Kidney (tissue), 13 donors: ENCODE measurements at regions not wholly inside any gene's neighbourhood (a gene's known extent, or its start where the extent isn't known, plus 50 kb on each side); places are given as distances from the start of the nearest gene placed in this dataset.
"Not testable (repeated sequence)": the region's sequence is repeated elsewhere in the genome, so short reads cannot be mapped to it uniquely, and the experiment has no call there.

Source experiments
- DNase-seq, 5 donors: peaks; one replicate each; pipeline ENCODE4 v3.0.0-alpha.2; 2013 to 2020
- FAIRE-seq: peaks from 2 replicates; lab custom pipeline; 2012; peaks lifted over from hg19 to GRCh38; lab: Jason Lieb, UNC
- H3K27ac ChIP-seq, 2 donors: one replicate each; pipeline ENCODE4 v1.7.0; 2013; ENCODE audit warnings: low read depth in 2 of 2, low read length in 2 of 2, inconsistent platforms in 1 of 2
- H3K27me3 ChIP-seq: one replicate; pipeline ENCODE4 v1.7.1; 2013; ENCODE audit warnings: low read length, inconsistent platforms; ENCODE audit not compliant: control insufficient read depth, insufficient read depth
- H3K36me3 ChIP-seq, 3 donors: one replicate each; pipeline versions ENCODE4 v1.7.0 to v1.7.1; 2013; ENCODE audit warnings: low read length in 3 of 3, control low read depth in 1 of 3, inconsistent platforms in 1 of 3; ENCODE audit not compliant: insufficient read depth in 3 of 3, control insufficient read depth in 2 of 3
- H3K4me1 ChIP-seq, 3 donors: one replicate each; pipeline versions ENCODE4 v1.7.0 to v1.7.1; 2013; ENCODE audit warnings: low read length in 3 of 3, inconsistent platforms in 1 of 3, low read depth in 1 of 3; ENCODE audit not compliant: control insufficient read depth in 2 of 3, insufficient read depth in 2 of 3
- H3K4me3 ChIP-seq, 3 donors: one replicate each; pipeline versions ENCODE4 v1.7.0 to v1.8.1; 2013; ENCODE audit warnings: low read length in 3 of 3, control low read depth in 1 of 3, inconsistent platforms in 1 of 3
- H3K9ac ChIP-seq, 3 donors: one replicate each; pipeline versions ENCODE4 v1.7.0 to v1.7.1; 2013; ENCODE audit warnings: low read length in 3 of 3, control low read depth in 1 of 3, inconsistent platforms in 1 of 3
- H3K9me3 ChIP-seq, 3 donors: one replicate each; pipeline versions ENCODE4 v1.7.0 to v1.7.1; 2013; ENCODE audit warnings: low read length in 3 of 3, control low read depth in 1 of 3, inconsistent platforms in 1 of 3; ENCODE audit not compliant: control insufficient read depth in 2 of 3, insufficient read depth in 1 of 3
- intact Hi-C: fragments of 100-400 bp; cut with DNase I; formaldehyde crosslinking; loops from one replicate; pipeline ENCODE4 v1.11.1; 2022
- TF ChIP-seq, protein P1 (sequence below): IDR thresholded peaks from 3 replicates; pipeline ENCODE4 v1.5.1; 2012; ENCODE audit warnings: mild to moderate bottlenecking, moderate library complexity, borderline replicate concordance; ENCODE audit not compliant: insufficient read depth; ENCODE audit errors: extremely low read depth
- donor health status: control.
- donor health status: control.
- donor health status: control.
- donor health status: control.
- donor health status: control.
- donor health status: DM: yes; HTN: yes; CAD: no.
- donor health status: Normal renal cell carcinoma (clear cell type).

DNA sequence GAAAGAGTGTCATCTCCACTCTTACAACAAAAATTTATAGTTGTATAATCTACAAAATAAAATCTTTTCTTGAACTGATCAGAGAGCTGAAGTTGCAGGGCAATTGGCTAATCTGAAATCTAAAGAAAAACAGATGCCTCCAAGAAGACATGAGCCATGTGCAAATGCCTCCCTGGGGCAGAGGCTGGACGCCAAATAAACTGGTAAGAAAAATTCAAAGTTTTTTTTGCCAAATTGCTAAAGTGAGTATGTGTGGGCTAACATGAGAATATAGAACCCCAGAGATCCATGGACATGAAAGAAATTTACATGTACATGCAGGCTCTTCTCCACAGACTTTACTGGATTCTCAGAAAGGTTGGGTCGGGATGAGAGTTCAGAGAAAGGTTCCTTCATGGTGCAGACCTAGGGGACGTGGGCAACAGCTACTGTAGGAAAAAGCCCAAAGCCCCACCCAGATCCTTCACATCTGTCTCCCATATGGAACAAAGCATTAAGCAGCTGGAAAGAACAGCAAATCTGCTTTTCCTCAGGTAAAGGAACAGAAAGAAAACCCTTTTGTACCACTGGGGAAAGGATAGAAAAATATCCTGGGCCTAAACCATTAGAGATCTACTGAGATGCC, 90.5 kb upstream of the SIRPG start:
- Histone ChIP-seq H3K9me3 (no peaks in the 10 kb centered on the region), H3K27ac (no peak overlapping the region), H3K36me3 (no peaks in the 10 kb centered on the region), H3K4me1 (no peaks in the 10 kb centered on the region), H3K9ac (no peak overlapping the region), H3K4me3 (no peak overlapping the region), H3K27me3 (no peaks in the 10 kb centered on the region)
- FAIRE-seq = no peak
- DNase-seq = no peak
- TF ChIP-seq, protein P1, sequence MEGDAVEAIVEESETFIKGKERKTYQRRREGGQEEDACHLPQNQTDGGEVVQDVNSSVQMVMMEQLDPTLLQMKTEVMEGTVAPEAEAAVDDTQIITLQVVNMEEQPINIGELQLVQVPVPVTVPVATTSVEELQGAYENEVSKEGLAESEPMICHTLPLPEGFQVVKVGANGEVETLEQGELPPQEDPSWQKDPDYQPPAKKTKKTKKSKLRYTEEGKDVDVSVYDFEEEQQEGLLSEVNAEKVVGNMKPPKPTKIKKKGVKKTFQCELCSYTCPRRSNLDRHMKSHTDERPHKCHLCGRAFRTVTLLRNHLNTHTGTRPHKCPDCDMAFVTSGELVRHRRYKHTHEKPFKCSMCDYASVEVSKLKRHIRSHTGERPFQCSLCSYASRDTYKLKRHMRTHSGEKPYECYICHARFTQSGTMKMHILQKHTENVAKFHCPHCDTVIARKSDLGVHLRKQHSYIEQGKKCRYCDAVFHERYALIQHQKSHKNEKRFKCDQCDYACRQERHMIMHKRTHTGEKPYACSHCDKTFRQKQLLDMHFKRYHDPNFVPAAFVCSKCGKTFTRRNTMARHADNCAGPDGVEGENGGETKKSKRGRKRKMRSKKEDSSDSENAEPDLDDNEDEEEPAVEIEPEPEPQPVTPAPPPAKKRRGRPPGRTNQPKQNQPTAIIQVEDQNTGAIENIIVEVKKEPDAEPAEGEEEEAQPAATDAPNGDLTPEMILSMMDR = no peak
- intact Hi-C loops = no loop called here

DNA sequence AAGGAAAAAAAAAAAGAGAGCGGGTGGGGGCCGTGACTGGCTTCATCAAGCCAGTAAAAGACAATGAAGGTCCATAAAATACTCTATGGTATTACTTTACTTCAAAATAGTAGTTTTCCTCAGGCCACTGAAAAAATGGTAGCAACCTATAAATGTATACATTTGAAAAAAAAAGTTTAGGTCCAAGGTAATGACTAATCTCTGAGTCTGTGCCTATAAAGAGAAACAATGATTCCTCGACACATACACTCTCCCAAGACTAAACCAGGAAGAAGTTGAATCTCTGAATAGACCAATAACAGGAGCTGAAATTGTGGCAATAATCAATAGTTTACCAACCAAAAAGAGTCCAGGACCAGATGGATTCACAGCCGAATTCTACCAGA, 84.5 kb upstream of the SIRPG start:
- H3K36me3 ChIP-seq, H3K27me3 ChIP-seq, H3K4me1 ChIP-seq, H3K4me3 ChIP-seq, H3K9me3 ChIP-seq, H3K27ac ChIP-seq, intact Hi-C loops, DNase-seq, H3K9ac ChIP-seq, FAIRE-seq: not testable (repeated sequence)

GRCh38 chr20:1741309-1742048, 83.9 kb upstream of the SIRPG start:
- H3K27ac ChIP-seq = no peak overlapping the region
- no peak overlapping the region for H3K9ac ChIP-seq
- TF ChIP-seq, protein P1 = no peak
- H3K27me3 ChIP-seq = no peaks in the 10 kb centered on the region
- H3K36me3 ChIP-seq = no peaks in the 10 kb centered on the region
- H3K4me3 ChIP-seq = no peak overlapping the region
- no peak for DNase-seq
- no peaks in the 10 kb centered on the region for H3K9me3 ChIP-seq
- intact Hi-C loops = no loop called here
- FAIRE-seq = no peak
- no peaks in the 10 kb centered on the region for H3K4me1 ChIP-seq

GRCh38 chr20:1737134-1737533, 79.6 kb upstream of the SIRPG start:
- intact Hi-C loops = no loop called here
- FAIRE-seq = no peak
- no peak overlapping the region for H3K9ac ChIP-seq
- DNase-seq = no peak
- TF ChIP-seq, protein P1 = no peak
- H3K4me3 ChIP-seq = no peak overlapping the region
- no peaks in the 10 kb centered on the region for H3K9me3 ChIP-seq
- no peak overlapping the region for H3K27ac ChIP-seq
- no peaks in the 10 kb centered on the region for H3K4me1 ChIP-seq
- no peaks in the 10 kb centered on the region for H3K27me3 ChIP-seq
- H3K36me3 ChIP-seq = no peaks in the 10 kb centered on the region
